ENCODE measurements at regions not wholly inside any gene's neighbourhood (a gene's known extent, or its start where the extent isn't known, plus 50 kb on each side); places are given as distances from the start of the nearest gene placed in this dataset.

DNA sequence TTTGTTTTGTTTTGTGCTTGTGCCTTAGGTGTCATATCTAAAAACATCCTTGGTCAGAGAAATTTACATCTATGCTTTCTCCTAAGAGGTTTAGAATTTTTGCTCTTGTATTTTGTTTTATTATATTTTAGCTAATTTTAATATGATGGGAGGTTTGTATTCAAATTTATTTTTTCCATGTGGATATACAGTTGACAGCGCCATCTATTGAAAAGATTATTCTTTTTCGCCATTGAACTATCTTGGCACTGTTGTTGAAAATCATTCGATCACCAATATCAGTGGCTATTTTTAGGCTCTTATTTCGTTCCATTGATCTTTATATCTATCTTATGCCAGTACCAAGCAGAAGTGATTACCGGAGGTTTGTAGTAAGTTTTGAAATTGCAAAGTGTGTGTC is 510.3 kb downstream of the BRD1 start:
- TF ChIP-seq, protein P1, sequence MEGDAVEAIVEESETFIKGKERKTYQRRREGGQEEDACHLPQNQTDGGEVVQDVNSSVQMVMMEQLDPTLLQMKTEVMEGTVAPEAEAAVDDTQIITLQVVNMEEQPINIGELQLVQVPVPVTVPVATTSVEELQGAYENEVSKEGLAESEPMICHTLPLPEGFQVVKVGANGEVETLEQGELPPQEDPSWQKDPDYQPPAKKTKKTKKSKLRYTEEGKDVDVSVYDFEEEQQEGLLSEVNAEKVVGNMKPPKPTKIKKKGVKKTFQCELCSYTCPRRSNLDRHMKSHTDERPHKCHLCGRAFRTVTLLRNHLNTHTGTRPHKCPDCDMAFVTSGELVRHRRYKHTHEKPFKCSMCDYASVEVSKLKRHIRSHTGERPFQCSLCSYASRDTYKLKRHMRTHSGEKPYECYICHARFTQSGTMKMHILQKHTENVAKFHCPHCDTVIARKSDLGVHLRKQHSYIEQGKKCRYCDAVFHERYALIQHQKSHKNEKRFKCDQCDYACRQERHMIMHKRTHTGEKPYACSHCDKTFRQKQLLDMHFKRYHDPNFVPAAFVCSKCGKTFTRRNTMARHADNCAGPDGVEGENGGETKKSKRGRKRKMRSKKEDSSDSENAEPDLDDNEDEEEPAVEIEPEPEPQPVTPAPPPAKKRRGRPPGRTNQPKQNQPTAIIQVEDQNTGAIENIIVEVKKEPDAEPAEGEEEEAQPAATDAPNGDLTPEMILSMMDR (IDR thresholded peaks at IDR 0.05) = no peak
- Mint-ChIP-seq H3K9me3 (no peaks in the 10 kb centered on the region), H3K27ac (no peak overlapping the region), H3K4me3 (no peak overlapping the region), H3K36me3 (no peaks in the 10 kb centered on the region), H3K4me1 (no peaks in the 10 kb centered on the region), H3K27me3 (ENCODE audit: low read depth in 2 of 2) (peaks cover 18 to 45% of the 10 kb centered on the region in 2 donors)
- Histone ChIP-seq H3K9me3 (ENCODE audit: control insufficient read depth, insufficient read depth, low read length) (no peaks in the 10 kb centered on the region), H3K36me3 (ENCODE audit: control insufficient read depth, insufficient read depth, low read length) (no peaks in the 10 kb centered on the region), H3K27ac (ENCODE audit: low read length) (no peak overlapping the region), H3K4me3 (ENCODE audit: low read length) (no peak overlapping the region), H3K4me1 (ENCODE audit: control insufficient read depth, insufficient read depth, low read length) (no peaks in the 10 kb centered on the region), H3K27me3 (ENCODE audit: control insufficient read depth, insufficient read depth, low read length) (no peaks in the 10 kb centered on the region)
- intact Hi-C loops (cut with micrococcal nuclease) = no loop called here
- DNase-seq (no peak), ATAC-seq (no peak)
- WGBS (ENCODE audit: insufficient coverage) = 64% methylated on average over 3 of the region's 5 CpGs

DNA sequence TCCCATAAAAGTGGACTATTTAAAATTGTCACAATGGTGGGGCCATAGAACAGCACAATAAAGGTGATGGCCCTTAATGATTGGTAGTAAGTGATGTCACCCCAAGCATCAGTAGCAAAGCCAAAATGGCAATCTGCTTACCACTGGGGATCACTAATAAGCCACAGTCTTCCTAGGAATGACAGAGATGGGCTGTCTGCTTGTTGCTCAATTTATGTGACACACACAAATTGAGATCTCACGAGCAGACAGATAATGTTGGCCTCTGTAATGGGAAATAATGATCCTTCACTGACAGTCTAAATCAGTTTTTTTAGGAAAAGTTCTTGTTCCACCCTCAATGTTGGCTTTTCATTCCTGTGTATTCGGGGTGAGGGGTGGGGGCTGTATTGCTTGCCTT is 515.1 kb downstream of the BRD1 start:
- H3K27me3 Mint-ChIP-seq (ENCODE audit: low read depth in 2 of 2) = peaks cover 15 to 51% of the 10 kb centered on the region in 2 donors

DNA sequence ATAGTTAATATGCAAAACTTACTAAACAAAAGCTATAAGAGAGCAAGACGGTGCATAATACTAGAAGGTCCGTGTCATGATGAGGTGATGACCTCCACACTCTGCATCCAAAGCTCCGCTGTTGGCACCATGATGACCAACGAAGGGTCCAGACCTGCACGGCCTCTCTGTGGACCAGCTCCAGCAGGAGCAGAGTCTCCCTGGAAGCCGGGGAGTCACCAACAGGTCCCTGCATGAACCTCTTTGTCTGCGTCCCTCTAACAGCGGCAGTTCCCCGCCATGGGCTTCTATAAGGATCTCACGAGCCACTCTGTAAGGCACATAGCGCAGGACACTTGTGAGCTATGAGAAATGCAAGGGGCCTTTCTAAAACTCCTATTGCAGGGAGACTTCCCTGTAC is 517.3 kb downstream of the BRD1 start:
- intact Hi-C loops (cut with micrococcal nuclease) = no loop called here
- no peaks in the 10 kb centered on the region for H3K9me3 Mint-ChIP-seq
- H3K4me3 Mint-ChIP-seq = no peak overlapping the region
- H3K36me3 Mint-ChIP-seq = no peaks in the 10 kb centered on the region
- DNase-seq (no peak), ATAC-seq (no peak)
- 83% methylated on average over 11 of the region's 11 CpGs for WGBS (ENCODE audit: insufficient coverage)
- Histone ChIP-seq H3K9me3 (ENCODE audit: control insufficient read depth, insufficient read depth, low read length) (no peaks in the 10 kb centered on the region), H3K27me3 (ENCODE audit: control insufficient read depth, insufficient read depth, low read length) (no peaks in the 10 kb centered on the region), H3K4me1 (ENCODE audit: control insufficient read depth, insufficient read depth, low read length) (no peaks in the 10 kb centered on the region), H3K27ac (ENCODE audit: low read length) (no peak overlapping the region), H3K4me3 (ENCODE audit: low read length) (no peak overlapping the region), H3K36me3 (ENCODE audit: control insufficient read depth, insufficient read depth, low read length) (no peaks in the 10 kb centered on the region)
- no peaks in the 10 kb centered on the region for H3K4me1 Mint-ChIP-seq
- H3K27me3 Mint-ChIP-seq (ENCODE audit: low read depth in 2 of 2) = peaks cover 18 to 33% of the 10 kb centered on the region in 2 donors
- H3K27ac Mint-ChIP-seq = no peak overlapping the region
- TF ChIP-seq, protein P1 (IDR thresholded peaks at IDR 0.05) = no peak

More for the DNA sequence above, 515.1 kb downstream of the BRD1 start:
- ATAC-seq (no peak), DNase-seq (no peak)
- intact Hi-C loops (cut with micrococcal nuclease) = no loop called here
- Histone ChIP-seq H3K4me3 (ENCODE audit: low read length) (no peak overlapping the region), H3K36me3 (ENCODE audit: control insufficient read depth, insufficient read depth, low read length) (no peaks in the 10 kb centered on the region), H3K27ac (ENCODE audit: low read length) (no peak overlapping the region), H3K4me1 (ENCODE audit: control insufficient read depth, insufficient read depth, low read length) (no peaks in the 10 kb centered on the region), H3K27me3 (ENCODE audit: control insufficient read depth, insufficient read depth, low read length) (no peaks in the 10 kb centered on the region), H3K9me3 (ENCODE audit: control insufficient read depth, insufficient read depth, low read length) (no peaks in the 10 kb centered on the region)
- H3K4me1 Mint-ChIP-seq = no peaks in the 10 kb centered on the region
- 56% methylated on average over 1 of the region's 2 CpGs for WGBS (ENCODE audit: insufficient coverage)
- no peak overlapping the region for H3K27ac Mint-ChIP-seq
- H3K9me3 Mint-ChIP-seq = no peaks in the 10 kb centered on the region
- no peaks in the 10 kb centered on the region for H3K36me3 Mint-ChIP-seq
- TF ChIP-seq, protein P1 (IDR thresholded peaks at IDR 0.05) = no peak
- H3K4me3 Mint-ChIP-seq = no peak overlapping the region

DNA sequence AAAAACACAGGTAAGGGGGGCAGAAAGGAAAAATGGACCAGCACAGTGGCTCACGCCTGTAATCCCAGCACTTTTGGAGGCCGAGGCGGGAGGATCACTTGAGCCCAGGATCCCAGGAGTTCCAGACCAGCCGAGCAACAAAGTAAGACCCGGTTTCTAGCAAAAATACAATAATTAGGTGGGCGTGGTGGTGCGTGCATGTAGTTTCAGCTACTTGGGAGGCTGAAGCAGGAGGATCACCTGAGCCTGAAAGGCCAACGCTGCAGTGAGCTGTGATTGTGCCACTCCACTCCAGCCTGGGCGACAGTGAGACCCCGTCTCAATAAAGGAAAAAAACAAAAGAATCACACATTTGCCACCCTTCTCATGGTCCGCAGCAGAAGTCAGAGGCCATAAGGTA is 519.4 kb downstream of the BRD1 start:
- H3K27me3 Mint-ChIP-seq (ENCODE audit: low read depth in 2 of 2) = peaks cover 14 to 26% of the 10 kb centered on the region in 2 donors
- H3K27ac ChIP-seq (ENCODE audit: low read length) = no peak overlapping the region
- no peaks in the 10 kb centered on the region for H3K36me3 ChIP-seq (ENCODE audit: control insufficient read depth, insufficient read depth, low read length)
- H3K27ac Mint-ChIP-seq = no peak overlapping the region
- peaks cover 3% of the 10 kb centered on the region for H3K4me1 ChIP-seq (ENCODE audit: control insufficient read depth, insufficient read depth, low read length)
- H3K27me3 ChIP-seq (ENCODE audit: control insufficient read depth, insufficient read depth, low read length) = no peaks in the 10 kb centered on the region
- DNase-seq = no peak
- intact Hi-C loops (cut with micrococcal nuclease) = no loop called here
- H3K4me1 Mint-ChIP-seq = no peaks in the 10 kb centered on the region
- no peak for ATAC-seq
- H3K9me3 ChIP-seq (ENCODE audit: control insufficient read depth, insufficient read depth, low read length) = no peaks in the 10 kb centered on the region
- no peak overlapping the region for H3K4me3 ChIP-seq (ENCODE audit: low read length)
- H3K4me3 Mint-ChIP-seq = no peak overlapping the region
- WGBS (ENCODE audit: insufficient coverage) = 93% methylated on average over 11 of the region's 11 CpGs
- no peaks in the 10 kb centered on the region for H3K9me3 Mint-ChIP-seq
- TF ChIP-seq, protein P1 (IDR thresholded peaks at IDR 0.05) = no peak
- no peaks in the 10 kb centered on the region for H3K36me3 Mint-ChIP-seq
